ENCODE measurements at regions not wholly inside any gene's neighbourhood (a gene's known extent, or its start where the extent isn't known, plus 50 kb on each side); places are given as distances from the start of the nearest gene placed in this dataset.

DNA sequence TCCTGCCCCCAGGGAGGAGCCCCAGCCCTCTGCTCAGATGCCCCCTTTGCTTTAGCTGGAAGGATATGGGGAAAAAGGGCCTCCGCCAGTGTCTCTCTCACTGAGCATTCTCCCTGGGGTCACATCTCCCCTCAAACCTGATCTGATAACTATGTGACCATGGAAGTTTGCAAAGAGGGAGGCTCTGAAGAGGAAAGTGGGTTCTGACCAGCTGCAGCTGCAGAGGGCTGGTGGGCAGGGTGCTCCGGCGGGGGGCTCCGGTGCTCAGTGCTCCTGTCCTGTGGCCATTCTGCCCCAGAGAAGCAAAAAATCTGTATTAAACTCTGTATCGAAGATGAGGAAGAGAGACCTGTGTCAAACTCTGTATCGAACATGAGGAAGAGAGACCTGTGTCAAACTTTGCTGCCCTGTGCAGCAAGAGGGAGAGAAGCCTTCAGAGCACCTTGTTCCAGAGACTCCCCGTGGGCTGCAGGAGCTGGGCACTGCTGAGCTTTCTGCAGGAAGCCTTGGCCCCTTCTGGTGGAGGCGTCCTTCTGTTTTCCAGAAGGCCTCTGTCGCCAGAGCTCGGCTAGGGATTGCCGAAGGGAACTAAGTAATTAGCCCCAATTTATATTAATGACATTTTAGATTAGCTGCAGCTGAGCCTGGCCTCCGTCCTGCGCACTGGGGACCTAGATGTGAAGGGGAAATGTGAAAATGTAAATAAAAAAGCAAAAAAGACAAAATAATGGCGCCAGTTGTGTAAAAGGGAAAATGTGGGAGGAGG, 186.2 kb upstream of the C1orf174 start:
- dilution Hi-C loops (cut with HindIII; ENCODE audit: low sequenced_read_pairs, unreplicated experiment) = no loop called here
- Histone ChIP-seq H2BK5ac (ENCODE audit: low read depth, low read length, poor library complexity, severe bottlenecking) (no peak overlapping the region), H3K79me1 (ENCODE audit: low read depth in 1 of 2, low read length in 2 of 2) (no peaks in the 10 kb centered on the region), H3K4ac (ENCODE audit: low read depth, low read length) (no peak overlapping the region), H3K9ac (ENCODE audit: low read depth, low read length) (no peak overlapping the region), H2BK20ac (ENCODE audit: low read depth, low read length) (no peak overlapping the region), H3K27ac (ENCODE audit: insufficient read depth, low read length) (no peak overlapping the region), H4K5ac (ENCODE audit: low read depth, low read length) (no peak overlapping the region), H2AFZ (replicated peaks; ENCODE audit: low read length, poor library complexity) (no peak overlapping the region), H3K4me2 (ENCODE audit: low read depth, low read length) (no peak overlapping the region), H3K14ac (replicated peaks; ENCODE audit: low read depth, low read length) (no peak overlapping the region), H3K18ac (ENCODE audit: low read depth, low read length) (no peak overlapping the region), H3K27me3 (ENCODE audit: control insufficient read depth, insufficient read depth, low read length) (no peaks in the 10 kb centered on the region), H4K91ac (ENCODE audit: insufficient read depth, low read depth, low read length) (no peak overlapping the region), H3K56ac (ENCODE audit: extremely low read depth, insufficient read depth, low read length) (no peak overlapping the region), H2BK15ac (ENCODE audit: low read depth, low read length) (no peak overlapping the region), H2AK9ac (replicated peaks; ENCODE audit: low read depth, low read length, poor library complexity) (no peak overlapping the region), H2BK120ac (ENCODE audit: low read depth, low read length) (no peak overlapping the region), H3K23ac (ENCODE audit: low read depth, low read length) (no peak overlapping the region), H3K36me3 (ENCODE audit: control insufficient read depth, insufficient read depth, low read length) (no peaks in the 10 kb centered on the region), H3K4me3 (ENCODE audit: insufficient read depth, low read depth, low read length) (no peak overlapping the region), H4K20me1 (ENCODE audit: insufficient read depth, low read length) (no peaks in the 10 kb centered on the region), H3K4me1 (ENCODE audit: control insufficient read depth, insufficient read depth, low read length) (no peaks in the 10 kb centered on the region), H2AK5ac (ENCODE audit: low read depth, low read length) (no peak overlapping the region), H3K9me1 (ENCODE audit: insufficient read depth, low read length) (no peaks in the 10 kb centered on the region), H3K9me3 (ENCODE audit: control insufficient read depth, insufficient read depth, low read length) (peaks cover 53% of the 10 kb centered on the region), H4K8ac (ENCODE audit: low read depth in 2 of 2, low read length in 2 of 2) (no peak overlapping the region)
- ChIA-PET POLR2A (ENCODE audit: unreplicated experiment) (no interaction called here), CTCF (no interaction called here)
- no peak for DNase-seq
- intact Hi-C loops (cut with micrococcal nuclease) = no loop called here
- in situ Hi-C loops (cut with MboI; ENCODE audit: low sequenced_read_pairs) = no loop called here
- TF ChIP-seq MAZ (IDR thresholded peaks at IDR 0.05; ENCODE audit: borderline replicate concordance, low read depth, low read length) (no peak), RAD21 (IDR thresholded peaks at IDR 0.05; ENCODE audit: low read length) (no peak), MXI1 (IDR thresholded peaks at IDR 0.05; ENCODE audit: borderline replicate concordance, low read depth, low read length) (no peak), NFE2L2 (IDR thresholded peaks at IDR 0.05; ENCODE audit: low read depth, low read length) (no peak), BHLHE40 (IDR thresholded peaks at IDR 0.05; ENCODE audit: low read depth, low read length) (no peak), SMC3 (IDR thresholded peaks at IDR 0.05; ENCODE audit: low read depth, low read length) (no peak), RFX5 (IDR thresholded peaks at IDR 0.05; ENCODE audit: low read depth, low read length) (no peak), FOS (IDR thresholded peaks at IDR 0.05; ENCODE audit: low read depth, low read length) (no peak), CHD1 (IDR thresholded peaks at IDR 0.05; ENCODE audit: low read depth, low read length) (no peak), MAFK (IDR thresholded peaks at IDR 0.05; ENCODE audit: low read depth, low read length) (no peak)
- TF ChIP-seq, protein P1, sequence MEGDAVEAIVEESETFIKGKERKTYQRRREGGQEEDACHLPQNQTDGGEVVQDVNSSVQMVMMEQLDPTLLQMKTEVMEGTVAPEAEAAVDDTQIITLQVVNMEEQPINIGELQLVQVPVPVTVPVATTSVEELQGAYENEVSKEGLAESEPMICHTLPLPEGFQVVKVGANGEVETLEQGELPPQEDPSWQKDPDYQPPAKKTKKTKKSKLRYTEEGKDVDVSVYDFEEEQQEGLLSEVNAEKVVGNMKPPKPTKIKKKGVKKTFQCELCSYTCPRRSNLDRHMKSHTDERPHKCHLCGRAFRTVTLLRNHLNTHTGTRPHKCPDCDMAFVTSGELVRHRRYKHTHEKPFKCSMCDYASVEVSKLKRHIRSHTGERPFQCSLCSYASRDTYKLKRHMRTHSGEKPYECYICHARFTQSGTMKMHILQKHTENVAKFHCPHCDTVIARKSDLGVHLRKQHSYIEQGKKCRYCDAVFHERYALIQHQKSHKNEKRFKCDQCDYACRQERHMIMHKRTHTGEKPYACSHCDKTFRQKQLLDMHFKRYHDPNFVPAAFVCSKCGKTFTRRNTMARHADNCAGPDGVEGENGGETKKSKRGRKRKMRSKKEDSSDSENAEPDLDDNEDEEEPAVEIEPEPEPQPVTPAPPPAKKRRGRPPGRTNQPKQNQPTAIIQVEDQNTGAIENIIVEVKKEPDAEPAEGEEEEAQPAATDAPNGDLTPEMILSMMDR (conservative IDR thresholded peaks at IDR 0.05; ENCODE audit: low read depth, low read length) = no peak
- TF ChIP-seq, protein P2, sequence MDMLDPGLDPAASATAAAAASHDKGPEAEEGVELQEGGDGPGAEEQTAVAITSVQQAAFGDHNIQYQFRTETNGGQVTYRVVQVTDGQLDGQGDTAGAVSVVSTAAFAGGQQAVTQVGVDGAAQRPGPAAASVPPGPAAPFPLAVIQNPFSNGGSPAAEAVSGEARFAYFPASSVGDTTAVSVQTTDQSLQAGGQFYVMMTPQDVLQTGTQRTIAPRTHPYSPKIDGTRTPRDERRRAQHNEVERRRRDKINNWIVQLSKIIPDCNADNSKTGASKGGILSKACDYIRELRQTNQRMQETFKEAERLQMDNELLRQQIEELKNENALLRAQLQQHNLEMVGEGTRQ (IDR thresholded peaks at IDR 0.05; ENCODE audit: low read depth, low read length) = no peak
- TF ChIP-seq, protein P3, sequence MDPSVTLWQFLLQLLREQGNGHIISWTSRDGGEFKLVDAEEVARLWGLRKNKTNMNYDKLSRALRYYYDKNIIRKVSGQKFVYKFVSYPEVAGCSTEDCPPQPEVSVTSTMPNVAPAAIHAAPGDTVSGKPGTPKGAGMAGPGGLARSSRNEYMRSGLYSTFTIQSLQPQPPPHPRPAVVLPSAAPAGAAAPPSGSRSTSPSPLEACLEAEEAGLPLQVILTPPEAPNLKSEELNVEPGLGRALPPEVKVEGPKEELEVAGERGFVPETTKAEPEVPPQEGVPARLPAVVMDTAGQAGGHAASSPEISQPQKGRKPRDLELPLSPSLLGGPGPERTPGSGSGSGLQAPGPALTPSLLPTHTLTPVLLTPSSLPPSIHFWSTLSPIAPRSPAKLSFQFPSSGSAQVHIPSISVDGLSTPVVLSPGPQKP (IDR thresholded peaks at IDR 0.05; ENCODE audit: borderline replicate concordance, low read depth, low read length) = no peak
- BruUV-seq (replicated peaks) = no TSS peak
- 63 to 100% methylated on average over 1 of the region's 14 CpGs for WGBS, 2 experiments (ENCODE audit: extremely low coverage in 2 of 2, insufficient read length in 1 of 2)
- no peak for ATAC-seq (ENCODE audit: low read depth)
